ENCODE measurements at regions not wholly inside any gene's neighbourhood (a gene's known extent, or its start where the extent isn't known, plus 50 kb on each side); places are given as distances from the start of the nearest gene placed in this dataset.

DNA sequence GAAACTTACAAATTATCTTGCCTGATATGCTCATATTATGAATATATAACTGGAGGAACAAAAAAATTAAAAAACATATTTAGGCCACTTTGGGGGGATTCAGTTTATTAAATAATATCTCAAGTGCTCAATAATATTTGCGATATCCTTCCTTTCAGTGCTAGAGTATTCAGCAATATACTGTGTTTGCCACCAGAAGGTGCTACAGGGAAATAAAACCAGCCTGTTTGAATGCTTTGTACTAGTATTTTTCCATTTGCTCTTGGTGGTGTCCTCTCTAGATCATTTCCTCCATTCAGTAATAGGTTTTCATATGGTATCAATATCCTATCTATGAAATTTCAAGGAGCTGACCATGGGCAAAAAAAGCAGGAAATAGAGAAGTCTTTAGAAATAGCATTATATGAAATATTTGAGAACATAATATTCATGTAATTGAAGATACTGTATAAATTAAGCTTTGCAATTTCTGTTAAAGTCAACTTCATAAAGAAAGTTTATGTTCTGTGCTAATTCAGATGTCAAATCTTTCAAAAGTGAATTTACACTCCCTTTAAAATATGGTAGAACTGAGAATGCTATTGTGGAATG is 106.2 kb upstream of the NAV3 start:
- H3K36me3 ChIP-seq = no peaks in the 10 kb centered on the region
- intact Hi-C loops (cut with DNase I) = loop anchor here (10.0 kb wide), 1 partner anchor 200 kb away; no protein-coding TSS in a partner anchor
- no peak overlapping the region for H3K4me3 ChIP-seq (replicated peaks in 1 of 3)
- no peaks in the 10 kb centered on the region for H3K27me3 ChIP-seq
- no peak for TF ChIP-seq POLR2A (IDR thresholded peaks at IDR 0.05)
- TF ChIP-seq, protein P1, sequence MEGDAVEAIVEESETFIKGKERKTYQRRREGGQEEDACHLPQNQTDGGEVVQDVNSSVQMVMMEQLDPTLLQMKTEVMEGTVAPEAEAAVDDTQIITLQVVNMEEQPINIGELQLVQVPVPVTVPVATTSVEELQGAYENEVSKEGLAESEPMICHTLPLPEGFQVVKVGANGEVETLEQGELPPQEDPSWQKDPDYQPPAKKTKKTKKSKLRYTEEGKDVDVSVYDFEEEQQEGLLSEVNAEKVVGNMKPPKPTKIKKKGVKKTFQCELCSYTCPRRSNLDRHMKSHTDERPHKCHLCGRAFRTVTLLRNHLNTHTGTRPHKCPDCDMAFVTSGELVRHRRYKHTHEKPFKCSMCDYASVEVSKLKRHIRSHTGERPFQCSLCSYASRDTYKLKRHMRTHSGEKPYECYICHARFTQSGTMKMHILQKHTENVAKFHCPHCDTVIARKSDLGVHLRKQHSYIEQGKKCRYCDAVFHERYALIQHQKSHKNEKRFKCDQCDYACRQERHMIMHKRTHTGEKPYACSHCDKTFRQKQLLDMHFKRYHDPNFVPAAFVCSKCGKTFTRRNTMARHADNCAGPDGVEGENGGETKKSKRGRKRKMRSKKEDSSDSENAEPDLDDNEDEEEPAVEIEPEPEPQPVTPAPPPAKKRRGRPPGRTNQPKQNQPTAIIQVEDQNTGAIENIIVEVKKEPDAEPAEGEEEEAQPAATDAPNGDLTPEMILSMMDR (IDR thresholded peaks at IDR 0.05) = peak in 3 of 6 experiments; percentile 11 to 23 (median 17)
- DNase-seq = no peak
- no peaks in the 10 kb centered on the region for H3K4me1 ChIP-seq
- 62 to 67% methylated on average over 1 of the region's 1 CpG for WGBS, 2 donors
- no peak overlapping the region for H3K27ac ChIP-seq
- no peaks in the 10 kb centered on the region for H3K9me3 ChIP-seq

DNA sequence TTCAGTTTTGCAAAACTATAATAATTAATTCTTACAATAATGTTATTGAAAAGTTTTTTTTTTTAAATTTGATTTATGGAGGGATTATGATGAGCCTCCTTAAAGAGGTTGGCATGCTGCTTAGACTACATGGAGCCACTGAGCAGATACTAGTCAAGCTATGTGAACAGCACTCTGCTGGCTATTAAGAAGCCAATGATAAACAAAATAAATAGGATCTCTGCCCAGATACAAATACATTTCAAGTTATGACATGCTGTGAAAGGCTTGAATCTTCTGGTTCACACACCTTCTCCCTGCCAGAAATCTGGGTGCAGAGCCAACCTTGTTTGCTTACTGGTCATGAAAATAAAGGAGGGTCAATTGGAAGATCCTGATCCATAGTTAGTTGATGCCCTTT is 107.4 kb upstream of the NAV3 start:
- TF ChIP-seq, protein P1 (IDR thresholded peaks at IDR 0.05) = no peak
- TF ChIP-seq POLR2A (IDR thresholded peaks at IDR 0.05) = no peak
- H3K27ac ChIP-seq = no peak overlapping the region
- H3K4me1 ChIP-seq = no peaks in the 10 kb centered on the region
- no peaks in the 10 kb centered on the region for H3K27me3 ChIP-seq
- H3K9me3 ChIP-seq = no peaks in the 10 kb centered on the region
- no peak for DNase-seq
- intact Hi-C loops (cut with DNase I) = loop anchor here (10.0 kb wide), 1 partner anchor 201 kb away; no protein-coding TSS in a partner anchor
- no peaks in the 10 kb centered on the region for H3K36me3 ChIP-seq
- no peak overlapping the region for H3K4me3 ChIP-seq (replicated peaks in 1 of 3)

DNA sequence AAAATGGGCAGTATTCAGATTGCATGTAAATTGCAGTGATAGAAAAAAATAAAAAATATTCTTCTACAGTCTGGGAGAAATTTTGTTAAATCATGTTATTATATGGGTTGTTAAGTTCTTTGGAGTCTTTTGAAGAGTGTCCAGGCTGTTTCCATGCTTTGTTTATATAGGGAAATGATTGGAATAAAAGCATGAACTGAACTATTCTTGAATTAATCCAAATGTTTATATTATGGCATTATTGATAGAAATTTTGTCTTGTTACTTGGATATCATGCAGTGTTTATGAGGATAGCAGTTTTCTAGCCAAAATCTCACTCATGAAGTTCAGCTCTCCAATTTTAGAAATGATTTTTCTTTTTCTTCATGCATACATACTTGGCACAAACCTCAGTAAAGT is 108.2 kb upstream of the NAV3 start:
- intact Hi-C loops (cut with DNase I) = loop anchor here (10.0 kb wide), 1 partner anchor 202 kb away; no protein-coding TSS in a partner anchor

DNA sequence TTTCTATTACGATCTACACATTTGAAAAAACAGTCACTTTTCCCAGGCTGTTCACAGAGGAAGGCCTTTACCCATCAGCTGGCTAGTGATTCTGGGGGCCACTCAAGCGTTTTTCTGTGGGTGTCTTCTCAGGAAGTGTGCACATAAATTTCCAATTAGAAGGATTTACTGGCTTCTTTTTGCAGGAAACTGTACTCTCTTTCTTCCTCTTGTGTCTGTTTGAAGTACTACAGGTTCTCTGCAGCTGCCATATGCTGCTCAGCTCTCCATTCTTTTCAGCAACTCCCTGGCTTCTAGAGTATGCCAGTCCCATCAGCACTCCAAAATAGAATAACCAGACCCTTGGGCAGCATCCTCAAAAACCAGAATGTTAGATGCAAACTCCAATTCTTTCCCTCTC is 110.4 kb upstream of the NAV3 start:
- no peak overlapping the region for H3K4me3 ChIP-seq (replicated peaks in 1 of 3)
- no peak overlapping the region for H3K27ac ChIP-seq
- H3K4me1 ChIP-seq = no peaks in the 10 kb centered on the region
- intact Hi-C loops (cut with DNase I) = loop anchor here (10.0 kb wide), 1 partner anchor 205 kb away; no protein-coding TSS in a partner anchor
- no peak for DNase-seq
- TF ChIP-seq, protein P1 (IDR thresholded peaks at IDR 0.05) = no peak
- no peak for TF ChIP-seq POLR2A (IDR thresholded peaks at IDR 0.05)
- no peaks in the 10 kb centered on the region for H3K27me3 ChIP-seq
- WGBS, 2 donors = 60 to 61% methylated on average over 2 of the region's 2 CpGs
- H3K36me3 ChIP-seq = no peaks in the 10 kb centered on the region
- no peaks in the 10 kb centered on the region for H3K9me3 ChIP-seq

More for the DNA sequence above, 108.2 kb upstream of the NAV3 start:
- no peak for DNase-seq
- Histone ChIP-seq H3K27me3 (no peaks in the 10 kb centered on the region), H3K4me3 (replicated peaks in 1 of 3) (no peak overlapping the region), H3K4me1 (no peaks in the 10 kb centered on the region), H3K36me3 (no peaks in the 10 kb centered on the region), H3K9me3 (no peaks in the 10 kb centered on the region), H3K27ac (no peak overlapping the region)
- TF ChIP-seq, protein P1 (IDR thresholded peaks at IDR 0.05) = no peak
- TF ChIP-seq POLR2A (IDR thresholded peaks at IDR 0.05) = no peak

DNA sequence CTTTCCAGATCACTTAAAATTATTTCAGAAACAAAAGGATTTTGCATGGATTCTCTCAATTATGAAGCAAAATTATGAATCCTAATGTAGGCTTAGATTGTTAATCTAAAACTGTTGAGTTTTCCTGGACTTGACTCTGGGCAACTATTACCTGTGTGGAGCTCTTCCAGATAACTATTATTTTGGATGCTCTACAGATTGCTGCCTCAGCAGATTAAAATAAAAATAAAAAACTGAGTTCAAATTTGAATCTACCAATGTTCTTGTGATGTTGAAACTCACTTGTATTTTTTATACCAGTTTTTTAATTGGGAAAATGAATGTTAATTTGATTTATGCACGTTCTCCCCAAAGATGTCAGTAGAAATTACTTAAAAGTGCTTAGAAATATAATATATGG is 120.5 kb upstream of the NAV3 start:
- Histone ChIP-seq H3K27ac (no peak overlapping the region), H3K9me3 (no peaks in the 10 kb centered on the region), H3K27me3 (no peaks in the 10 kb centered on the region), H3K4me3 (replicated peaks in 1 of 3) (no peak overlapping the region), H3K36me3 (no peaks in the 10 kb centered on the region), H3K4me1 (no peaks in the 10 kb centered on the region)
- DNase-seq = no peak
- intact Hi-C loops (cut with DNase I) = no loop called here
- no peak for TF ChIP-seq POLR2A (IDR thresholded peaks at IDR 0.05)
- TF ChIP-seq, protein P1 (IDR thresholded peaks at IDR 0.05) = no peak
- WGBS, 2 donors = 68 to 75% methylated on average over 1 of the region's 1 CpG

Data from thyroid gland (tissue), 4 donors.